A549 (cell line): ENCODE measurements at regions not wholly inside any gene's neighbourhood (a gene's known extent, or its start where the extent isn't known, plus 50 kb on each side); places are given as distances from the start of the nearest gene placed in this dataset.

Experiments used
- ATAC-seq, 2 experiments: fragments of 200-7000 bp in 1 of 2; fragments of >200 bp in 1 of 2; cut with Nextera tagmentation in 1 of 2; cut with Tn5 transposase in 1 of 2; 3 replicates each; pipeline versions ENCODE4 v1.8.0 to v1.9.1; 2018 to 2020; ENCODE audit warnings: mild to moderate bottlenecking in 1 of 2, moderate library complexity in 1 of 2
- CTCF ChIA-PET: fragments of 300-600 bp; sonication (Branson Sonifier 250); formaldehyde crosslinking; extraction: SDS; loops from one replicate; lab custom pipeline; 2021; ENCODE audit warnings: antibody characterized with exemption, inconsistent platforms; lab: Yijun Ruan, JAX
- POLR2A ChIA-PET: fragments of 350-600 bp; formaldehyde crosslinking; extraction: SDS; loops from one replicate; lab custom pipeline; 2021; ENCODE audit warnings: antibody characterized with exemption, inconsistent platforms; lab: Yijun Ruan, JAX
- DNase-seq, 2 experiments: peaks; one replicate each; pipeline versions ENCODE4 v3.0.0 to v3.0.0-alpha.2; 2011 to 2016; ENCODE audit warnings: low read depth in 1 of 2, low spot score in 1 of 2
- FAIRE-seq: peaks from 2 replicates; lab custom pipeline; 2011; peaks lifted over from hg19 to GRCh38; lab: Jason Lieb, UNC
- H3K27ac ChIP-seq, 2 experiments: fragments of >200 bp; sonication (Bioruptor Twin); formaldehyde crosslinking; 3 replicates each; pipeline ENCODE4 v1.5.1; 2016 to 2017
- H3K4me1 ChIP-seq: fragments of >200 bp; sonication (Bioruptor Twin); formaldehyde crosslinking; 3 replicates; pipeline ENCODE4 v1.6.1; 2016
- H3K4me2 ChIP-seq: fragments of >200 bp; sonication (Bioruptor Twin); formaldehyde crosslinking; 3 replicates; pipeline ENCODE4 v1.6.1; 2016
- H3K4me3 ChIP-seq: fragments of >200 bp; sonication (Bioruptor Twin); formaldehyde crosslinking; 3 replicates; pipeline ENCODE4 v1.5.1; 2016
- H3K9me3 ChIP-seq: fragments of >200 bp; sonication (Bioruptor Twin); formaldehyde crosslinking; 3 replicates; pipeline ENCODE4 v1.6.1; 2016
- BCL3 ChIP-seq: fragments of >200 bp; sonication (Bioruptor Twin); formaldehyde crosslinking; IDR thresholded peaks from 3 replicates; pipeline ENCODE4 v1.6.1; 2016
- BHLHE40 ChIP-seq: IDR thresholded peaks from 2 replicates; pipeline ENCODE4 v1.6.1; 2012; ENCODE audit warnings: low read depth, low read length, inconsistent platforms
- CBX2 ChIP-seq: fragments of 200-600 bp; sonication (generic); IDR thresholded peaks from 2 replicates; pipeline ENCODE4 v1.6.1; 2016; ENCODE audit warnings: low read depth, mild to moderate bottlenecking, borderline replicate concordance
- CBX8 ChIP-seq: fragments of 200-600 bp; sonication (generic); IDR thresholded peaks from 2 replicates; pipeline ENCODE4 v1.6.1; 2016
- CEBPB ChIP-seq, 2 experiments: fragments of >200 bp in 1 of 2; sonication (Bioruptor Twin) in 1 of 2; formaldehyde crosslinking in 1 of 2; IDR thresholded peaks; 2 replicates each; pipeline ENCODE4 v1.6.1; 2012 to 2016
- CHD2 ChIP-seq: fragments of 150-350 bp; IDR thresholded peaks from 2 replicates; pipeline ENCODE4 v1.6.1; 2014; ENCODE audit warnings: low read length; ENCODE audit not compliant: partially characterized antibody
- CHD4 ChIP-seq: fragments of 200-600 bp; sonication (generic); IDR thresholded peaks from 2 replicates; pipeline ENCODE4 v1.6.1; 2016; ENCODE audit warnings: antibody characterized with exemption, mild to moderate bottlenecking, borderline replicate concordance
- EHMT2 ChIP-seq: fragments of 200-600 bp; sonication (generic); IDR thresholded peaks from 2 replicates; pipeline ENCODE4 v1.6.1; 2016; ENCODE audit warnings: antibody characterized with exemption, low read depth, mild to moderate bottlenecking, moderate library complexity
- FOXS1 ChIP-seq: fragments of 250-450 bp; sonication (Bioruptor Pico); IDR thresholded peaks from 2 replicates; pipeline ENCODE4 v1.5.0; 2020; ENCODE audit warnings: mild to moderate bottlenecking, moderate library complexity
- HOXB5 ChIP-seq: fragments of 250-450 bp; sonication (Bioruptor Pico); IDR thresholded peaks from 2 replicates; pipeline ENCODE4 v1.5.0; 2020; ENCODE audit warnings: mild to moderate bottlenecking, moderate library complexity
- KDM1A ChIP-seq: fragments of 200-600 bp; sonication (generic); IDR thresholded peaks from 2 replicates; pipeline ENCODE4 v1.6.1; 2016; ENCODE audit warnings: low read depth, mild to moderate bottlenecking
- MAFK ChIP-seq: fragments of 450-650 bp; IDR thresholded peaks from 2 replicates; pipeline ENCODE4 v1.6.1; 2014; ENCODE audit not compliant: partially characterized antibody
- NR3C1 ChIP-seq: fragments of >200 bp; sonication (Bioruptor Twin); formaldehyde crosslinking; IDR thresholded peaks from 3 replicates; pipeline ENCODE4 v1.6.1; 2017
- PHF8 ChIP-seq: fragments of 200-600 bp; sonication (generic); IDR thresholded peaks from 2 replicates; pipeline ENCODE4 v1.6.1; 2016; ENCODE audit warnings: low read depth, mild to moderate bottlenecking, antibody characterized with exemption, moderate library complexity, borderline replicate concordance
- REST ChIP-seq: fragments of 200-600 bp; sonication (generic); IDR thresholded peaks from 2 replicates; pipeline ENCODE4 v1.6.1; 2016; ENCODE audit warnings: antibody characterized with exemption, mild to moderate bottlenecking, moderate library complexity
- TFCP2L1 ChIP-seq: fragments of 250-450 bp; sonication (Bioruptor Pico); IDR thresholded peaks from 2 replicates; pipeline ENCODE4 v1.5.0; 2021; ENCODE audit warnings: mild to moderate bottlenecking
- ZFP36 ChIP-seq: fragments of 450-650 bp; IDR thresholded peaks from 2 replicates; pipeline ENCODE4 v1.6.1; 2014; ENCODE audit warnings: borderline replicate concordance; ENCODE audit not compliant: partially characterized antibody
- WGBS: methylation state at CpG from one replicate; pipeline ENCODE4 v1.1.6; 2017; ENCODE audit errors: missing lambda C conversion rate; 5-methylcytosine and 5-hydroxymethylcytosine counted together
- TF ChIP-seq, protein P1 (sequence below): IDR thresholded peaks from 2 replicates; pipeline ENCODE4 v1.6.1; 2012; ENCODE audit warnings: low read depth, borderline replicate concordance
- TF ChIP-seq, protein P2 (sequence below): fragments of 150-350 bp; IDR thresholded peaks from 2 replicates; pipeline ENCODE4 v1.6.1; 2014; ENCODE audit warnings: low read depth, mild to moderate bottlenecking, low read length

DNA sequence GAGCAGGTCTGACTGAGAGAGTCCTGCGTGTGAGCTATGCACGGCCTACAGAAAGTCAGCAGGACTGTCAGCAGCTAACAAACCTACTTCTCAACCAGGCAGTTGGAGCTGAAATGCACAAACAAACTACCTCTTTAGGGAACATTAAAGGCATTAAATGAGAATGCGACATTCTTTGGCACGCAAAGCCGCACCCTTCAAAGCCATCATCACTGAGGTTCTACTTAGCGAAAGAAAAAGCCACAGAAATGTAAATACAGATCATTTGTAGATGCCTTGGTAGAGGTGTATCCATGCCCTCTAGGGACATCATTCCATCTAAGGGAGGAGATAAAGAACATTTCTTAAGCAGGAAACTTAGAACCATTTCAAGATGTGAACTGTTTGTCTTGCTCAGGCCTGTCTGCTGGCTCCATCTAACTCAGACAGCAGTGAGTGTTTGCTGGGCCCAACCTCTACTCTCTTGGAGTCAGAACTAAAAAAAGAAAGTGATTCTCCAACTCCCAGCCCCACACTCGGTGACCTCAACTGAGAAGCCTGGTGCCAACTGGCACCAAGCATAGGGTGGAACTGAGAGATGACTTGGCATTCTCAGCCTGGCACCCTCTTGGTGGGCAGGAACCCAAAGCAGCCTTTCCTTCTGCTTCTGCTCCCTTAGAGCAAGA is 63.5 kb upstream of the MBIP start:
- WGBS, result 73% methylated on average over 7 of the region's 7 CpGs
- ATAC-seq, result no peak

More for the DNA sequence above, 63.5 kb upstream of the MBIP start:
- H3K4me1 ChIP-seq, result no peaks in the 10 kb centered on the region
- H3K9me3 ChIP-seq, result no peaks in the 10 kb centered on the region
- POLR2A ChIA-PET, result no interaction called here
- FAIRE-seq, result no peak
- no peak for TF ChIP-seq FOXS1
- TF ChIP-seq MAFK, result no peak
- no peak for TF ChIP-seq REST
- no peak for TF ChIP-seq CHD2
- TF ChIP-seq CBX2, result no peak
- no peak for TF ChIP-seq CBX8
- no peak for TF ChIP-seq BCL3
- TF ChIP-seq, protein P1, sequence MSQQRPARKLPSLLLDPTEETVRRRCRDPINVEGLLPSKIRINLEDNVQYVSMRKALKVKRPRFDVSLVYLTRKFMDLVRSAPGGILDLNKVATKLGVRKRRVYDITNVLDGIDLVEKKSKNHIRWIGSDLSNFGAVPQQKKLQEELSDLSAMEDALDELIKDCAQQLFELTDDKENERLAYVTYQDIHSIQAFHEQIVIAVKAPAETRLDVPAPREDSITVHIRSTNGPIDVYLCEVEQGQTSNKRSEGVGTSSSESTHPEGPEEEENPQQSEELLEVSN, result no peak
- TF ChIP-seq ZFP36, result no peak
- TF ChIP-seq HOXB5, result no peak
- no peak for TF ChIP-seq KDM1A
- no peak for TF ChIP-seq TFCP2L1
- TF ChIP-seq, protein P2, sequence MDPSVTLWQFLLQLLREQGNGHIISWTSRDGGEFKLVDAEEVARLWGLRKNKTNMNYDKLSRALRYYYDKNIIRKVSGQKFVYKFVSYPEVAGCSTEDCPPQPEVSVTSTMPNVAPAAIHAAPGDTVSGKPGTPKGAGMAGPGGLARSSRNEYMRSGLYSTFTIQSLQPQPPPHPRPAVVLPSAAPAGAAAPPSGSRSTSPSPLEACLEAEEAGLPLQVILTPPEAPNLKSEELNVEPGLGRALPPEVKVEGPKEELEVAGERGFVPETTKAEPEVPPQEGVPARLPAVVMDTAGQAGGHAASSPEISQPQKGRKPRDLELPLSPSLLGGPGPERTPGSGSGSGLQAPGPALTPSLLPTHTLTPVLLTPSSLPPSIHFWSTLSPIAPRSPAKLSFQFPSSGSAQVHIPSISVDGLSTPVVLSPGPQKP, result no peak
- no peak for TF ChIP-seq NR3C1
- no peak for TF ChIP-seq CHD4
- no peak for TF ChIP-seq EHMT2
- no peak for TF ChIP-seq PHF8
- no peak for TF ChIP-seq CEBPB (IDR thresholded peaks at IDR 0.05)
- TF ChIP-seq BHLHE40, result no peak
- no peak overlapping the region for H3K27ac ChIP-seq
- no peak overlapping the region for H3K4me3 ChIP-seq
- H3K4me2 ChIP-seq, result no peak overlapping the region
- CTCF ChIA-PET, result interaction anchor here (0.5 to 2.9 kb wide), 3 partner anchors 10 to 88 kb away, joined by 3 to 15 read pairs (median 6); no protein-coding TSS in a partner anchor
- DNase-seq, result no peak
